HG03565 (cell line): ENCODE measurements at regions not wholly inside any gene's neighbourhood (a gene's known extent, or its start where the extent isn't known, plus 50 kb on each side); places are given as distances from the start of the nearest gene placed in this dataset.
"Not testable (repeated sequence)": the region's sequence is repeated elsewhere in the genome, so short reads cannot be mapped to it uniquely, and the experiment has no call there.

Experiments
- ATAC-seq: cut with Tn5 transposase; IDR thresholded peaks from one replicate; pipeline ENCODE4 v1.9.1; 2021; ENCODE audit warnings: mild to moderate bottlenecking, moderate library complexity; ENCODE audit not compliant: unreplicated experiment

DNA sequence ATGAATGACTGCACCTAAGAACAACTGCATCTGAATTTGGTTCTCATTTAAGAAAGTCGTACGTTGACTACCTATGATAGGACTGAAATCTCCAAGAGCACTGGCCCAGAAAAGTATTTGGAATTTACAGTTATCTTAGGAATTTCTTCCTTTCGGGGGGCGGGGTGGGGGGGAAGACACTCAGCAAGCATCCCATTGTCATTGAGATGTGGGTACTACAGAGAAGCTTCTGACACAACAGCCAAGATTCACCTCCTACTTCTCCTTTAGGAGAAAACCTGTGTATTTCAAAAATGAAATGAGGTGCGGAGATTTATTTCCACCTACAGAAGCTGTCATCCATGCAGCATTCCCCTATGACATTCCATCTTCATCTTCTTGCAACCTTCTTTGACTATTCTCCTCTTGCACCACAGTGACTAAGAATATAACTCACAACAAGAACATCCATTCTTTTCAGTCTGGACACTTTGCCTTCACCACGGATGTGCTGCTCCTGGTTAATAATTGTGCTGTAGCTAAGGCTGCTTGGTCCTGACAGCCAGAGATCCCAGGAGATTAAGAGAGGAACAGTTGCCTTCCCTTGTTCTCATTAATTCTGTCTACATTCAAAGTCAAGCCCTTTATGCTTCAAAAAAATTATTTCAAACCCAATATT is 98.4 kb upstream of the FRMD4A start:
- no peak for ATAC-seq

DNA sequence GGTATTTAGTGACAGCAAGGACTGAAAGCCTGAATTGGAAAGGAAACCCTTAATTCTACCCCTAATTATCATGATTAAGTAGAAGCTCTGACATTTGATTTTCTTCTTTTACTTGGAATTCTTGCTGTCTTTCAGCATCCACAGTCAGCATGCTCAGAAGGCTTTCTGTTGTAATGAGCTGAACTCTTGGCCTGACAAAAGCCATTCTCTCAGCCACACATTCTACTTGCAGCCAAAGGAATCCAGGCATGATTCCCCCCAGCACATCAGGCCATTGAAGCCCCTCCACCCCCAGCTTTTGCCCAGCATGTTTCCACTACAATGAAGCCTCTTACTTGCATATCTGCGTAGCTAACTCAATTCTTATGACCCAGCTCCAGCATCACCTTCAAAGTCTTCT is 94.3 kb upstream of the FRMD4A start:
- ATAC-seq = no peak

DNA sequence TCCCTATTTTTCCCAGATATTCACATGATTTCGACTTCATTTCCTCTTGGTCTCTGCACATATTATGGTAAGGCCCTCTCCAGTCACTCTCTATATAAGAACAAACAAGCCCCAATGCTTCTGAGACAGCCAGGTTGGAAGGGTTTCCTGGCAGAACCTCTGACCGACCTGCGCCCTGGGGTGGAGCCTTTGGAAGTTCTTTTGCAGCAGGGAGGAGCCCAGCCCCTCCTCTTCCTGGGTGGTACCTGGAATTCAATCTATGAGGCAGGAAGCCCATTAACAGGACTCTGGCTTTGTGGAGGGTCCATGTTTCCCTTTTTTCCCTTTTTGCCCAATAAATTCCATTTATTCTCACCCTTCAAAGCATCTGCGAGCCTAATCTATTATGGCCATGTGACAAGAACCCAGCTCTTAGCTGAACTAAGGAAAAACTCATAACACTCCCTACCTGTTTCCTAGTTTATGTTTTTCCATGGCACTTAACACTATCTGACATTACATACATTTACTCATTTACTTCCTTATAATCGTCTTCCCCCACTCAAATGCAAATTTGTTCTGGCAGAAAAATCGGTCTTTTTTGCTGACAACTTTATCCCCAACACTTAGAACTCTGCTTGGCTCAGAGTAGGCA is 92.5 kb upstream of the FRMD4A start:
- no peak for ATAC-seq

- ATAC-seq = no peak
Observed at GRCh38 chr10:14422431-14422830, 91.7 kb upstream of the FRMD4A start.

DNA sequence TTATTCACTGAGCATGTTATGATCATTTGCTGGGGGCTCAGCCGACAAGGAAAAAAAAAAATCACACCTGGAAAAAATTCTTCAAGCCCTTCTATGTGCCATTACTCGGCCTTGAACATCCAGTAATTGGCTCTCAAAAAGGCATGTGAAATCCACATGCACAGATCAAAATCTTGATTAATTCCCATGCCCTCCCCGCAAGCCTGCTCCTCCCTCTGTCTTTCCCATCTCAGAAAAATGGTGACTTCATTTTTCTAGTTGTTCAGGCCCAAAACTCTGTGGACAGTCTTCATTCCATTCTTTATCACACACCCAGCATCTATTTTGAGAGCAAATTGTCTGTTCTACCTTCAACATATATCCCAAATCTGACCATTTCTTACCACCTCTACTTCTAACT is 91.2 kb upstream of the FRMD4A start:
- ATAC-seq = no peak

- ATAC-seq = not testable (repeated sequence)
Observed at GRCh38 chr10:14417336-14417735, 86.6 kb upstream of the FRMD4A start.

GRCh38 chr10:14416308-14416700 is 85.6 kb upstream of the FRMD4A start:
- ATAC-seq = no peak

DNA sequence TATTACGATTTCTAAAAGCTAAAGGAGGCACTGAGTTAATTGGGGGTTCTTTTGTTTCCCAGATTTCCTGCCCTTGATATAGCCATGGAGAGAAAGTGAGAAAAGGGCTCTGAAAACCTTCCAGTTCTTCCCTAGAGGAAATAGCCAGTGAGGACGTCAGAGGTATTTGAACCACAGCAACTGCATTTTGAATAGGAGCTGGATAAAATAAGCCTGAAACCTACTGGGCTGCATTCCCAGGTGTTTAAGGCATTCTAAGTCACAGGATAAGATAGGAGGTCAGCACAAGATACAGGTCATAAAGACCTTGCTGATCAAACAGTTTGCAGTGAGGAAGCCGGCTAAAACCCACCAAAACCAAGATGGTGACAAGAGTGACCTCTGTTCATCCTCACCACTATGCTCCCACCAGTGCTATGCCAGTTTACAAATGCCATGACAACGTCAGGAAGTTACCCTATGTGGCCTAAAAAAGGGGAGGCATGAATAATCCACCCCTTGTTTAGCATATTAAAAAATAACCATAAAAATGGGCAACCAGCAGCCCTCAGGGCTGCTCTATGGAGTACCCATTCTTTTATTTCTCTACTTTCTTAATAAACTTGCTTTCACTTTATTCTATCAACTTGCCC is 85.1 kb upstream of the FRMD4A start:
- no peak for ATAC-seq

GRCh38 chr10:14414901-14415300 is 84.2 kb upstream of the FRMD4A start:
- ATAC-seq = no peak

DNA sequence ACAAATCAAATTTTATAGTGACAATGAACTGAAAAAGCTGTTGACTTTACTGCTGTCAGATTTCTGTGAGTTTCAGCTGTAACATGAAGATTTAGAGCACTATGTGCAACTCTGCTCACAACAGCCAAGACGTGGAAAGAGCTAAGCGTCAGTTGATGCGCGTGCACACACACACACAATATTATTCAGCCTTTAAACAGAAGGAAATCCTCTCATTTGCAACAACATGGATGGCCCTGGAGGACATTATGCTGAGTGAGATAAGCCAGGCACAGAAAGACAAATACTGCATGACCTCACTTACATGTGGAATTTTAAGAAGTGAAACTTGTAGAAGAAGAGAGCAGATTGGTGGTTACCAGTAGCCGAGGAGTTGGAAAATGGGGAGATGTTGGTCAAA is 82.8 kb upstream of the FRMD4A start:
- no peak for ATAC-seq

DNA sequence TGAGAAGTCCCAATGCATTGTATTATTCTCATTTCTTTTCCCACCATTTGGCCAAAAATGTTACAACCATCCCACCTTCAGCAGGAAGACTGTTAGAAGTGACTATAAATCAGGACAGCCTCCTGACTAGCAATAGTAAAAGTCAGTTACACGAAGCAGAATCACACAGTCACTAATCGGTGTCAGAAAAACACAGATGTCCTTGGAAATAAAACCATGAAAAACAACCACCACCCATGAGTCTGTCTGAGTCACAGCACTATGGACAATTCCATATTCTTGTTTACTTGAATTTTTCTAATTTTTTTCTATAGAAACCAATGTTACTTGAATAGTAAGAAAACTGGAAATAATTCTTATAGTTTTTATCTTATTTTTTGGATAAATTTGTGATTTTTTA is 81.9 kb upstream of the FRMD4A start:
- ATAC-seq = no peak

DNA sequence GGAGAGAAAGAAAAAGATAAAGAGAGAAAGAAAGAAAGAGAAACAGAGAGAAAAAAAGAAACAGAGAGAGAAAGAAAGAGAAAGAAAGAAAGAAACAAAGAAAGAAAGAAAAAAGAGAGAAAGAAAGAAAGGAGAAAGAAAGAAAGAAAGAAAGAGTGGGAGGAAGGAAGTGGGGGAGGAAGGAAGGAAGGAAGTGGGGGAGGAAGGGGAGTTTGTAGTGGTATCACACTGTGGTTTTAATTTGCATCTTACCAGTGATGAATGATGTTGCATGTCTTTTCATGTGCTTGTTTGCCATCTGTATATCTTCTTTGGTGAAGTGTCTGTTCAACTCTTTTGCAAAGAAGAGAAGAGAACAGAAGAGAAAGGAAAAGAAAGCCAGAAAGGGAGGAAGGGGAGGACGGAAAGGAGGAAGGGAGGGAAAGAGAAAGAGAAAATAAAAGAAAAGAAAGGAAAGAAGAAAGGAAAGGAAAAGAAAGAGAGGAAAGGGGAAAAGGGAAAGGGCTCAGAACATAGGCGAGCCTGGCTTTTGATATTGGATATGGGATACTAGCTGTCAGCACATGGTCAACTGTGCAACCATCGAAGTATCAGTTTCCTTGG is 79.2 kb upstream of the FRMD4A start:
- ATAC-seq = no peak

DNA sequence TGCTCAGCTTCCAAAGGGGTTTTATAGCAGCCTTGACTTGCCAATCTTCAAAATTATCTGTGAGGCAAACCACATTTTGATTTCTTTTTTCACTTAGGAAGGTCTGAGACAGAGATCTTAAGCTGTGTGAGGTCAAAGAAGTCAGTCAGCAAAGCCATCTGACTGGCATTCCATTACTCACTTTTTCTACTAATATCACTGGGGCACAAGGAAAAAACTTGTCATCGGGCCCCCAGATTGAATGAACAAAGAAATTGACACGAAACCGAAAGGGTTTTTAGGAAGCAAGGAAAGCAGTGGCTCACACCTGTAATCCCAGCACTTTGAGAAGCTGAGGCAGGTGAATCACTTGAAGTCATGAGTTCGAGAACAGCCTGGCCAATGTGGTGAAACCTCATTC is 78.5 kb upstream of the FRMD4A start:
- ATAC-seq = no peak

- ATAC-seq = no peak
Observed at GRCh38 chr10:14408139-14408538, 77.4 kb upstream of the FRMD4A start.

DNA sequence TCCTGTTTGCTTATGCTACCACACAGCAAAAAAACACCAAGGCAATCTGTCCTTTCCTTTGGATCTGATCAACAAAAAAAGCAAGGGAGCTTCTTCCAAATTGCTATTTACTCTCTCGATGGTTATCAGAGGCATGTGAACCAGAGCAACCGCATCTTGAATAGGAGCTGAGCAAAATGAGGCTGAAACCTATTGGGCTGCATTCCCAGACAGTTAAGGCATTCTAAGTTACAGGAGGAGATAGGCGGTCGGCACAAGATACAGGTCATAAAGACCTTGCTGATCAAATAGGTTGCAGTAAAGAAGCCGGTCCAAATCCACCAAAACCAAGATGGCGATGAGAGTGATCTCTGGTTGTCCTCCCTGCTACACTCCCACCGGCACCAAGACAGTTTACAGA is 76.8 kb upstream of the FRMD4A start:
- no peak for ATAC-seq

DNA sequence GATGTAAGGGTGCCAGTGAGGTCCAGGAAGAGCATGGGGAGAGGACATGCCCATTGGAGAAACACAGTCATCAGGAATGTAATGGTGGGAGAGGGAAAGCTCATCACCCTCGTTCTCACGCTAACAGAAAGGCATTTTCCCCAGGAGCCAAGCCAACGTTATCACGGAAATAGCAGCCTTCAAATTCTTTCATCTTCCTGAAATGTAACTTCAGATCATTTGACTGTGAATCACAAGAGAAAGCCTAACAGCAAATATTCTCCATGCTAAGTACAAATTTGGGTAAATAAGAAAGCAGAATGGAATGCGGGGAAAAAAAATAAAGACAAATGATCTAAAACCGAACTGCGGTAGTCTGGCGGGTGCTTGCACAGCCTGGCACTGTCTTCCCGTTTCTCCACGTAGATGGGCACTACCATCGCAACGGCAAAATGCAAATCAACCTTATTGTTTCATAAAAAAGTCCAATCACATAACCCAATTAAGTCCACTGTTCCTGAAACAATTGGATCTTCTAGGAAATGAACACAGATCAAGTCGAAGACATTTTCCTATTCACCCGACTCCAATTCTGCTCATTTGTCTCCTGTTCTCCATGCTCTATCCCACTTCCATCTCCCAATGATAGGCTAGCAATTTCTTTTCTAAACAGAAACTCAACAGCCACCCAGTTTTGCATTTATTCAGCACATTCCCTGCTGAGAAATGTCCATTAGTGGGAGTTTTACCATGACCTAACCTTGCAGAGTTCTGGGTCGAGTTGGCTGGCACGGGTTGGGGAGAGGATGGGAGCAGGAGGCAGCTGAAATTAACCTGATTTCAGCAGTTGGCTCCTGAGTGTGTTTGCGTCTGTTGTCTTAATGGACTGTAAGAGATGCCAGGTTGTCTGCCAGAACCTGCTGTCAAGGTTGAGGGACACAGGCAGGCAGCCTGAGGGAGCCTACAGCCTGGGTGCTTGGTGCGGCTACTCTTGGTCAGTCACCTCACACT is 74.6 kb upstream of the FRMD4A start:
- no peak for ATAC-seq

- no peak for ATAC-seq
Observed at GRCh38 chr10:14403881-14404623, 73.3 kb upstream of the FRMD4A start.

DNA sequence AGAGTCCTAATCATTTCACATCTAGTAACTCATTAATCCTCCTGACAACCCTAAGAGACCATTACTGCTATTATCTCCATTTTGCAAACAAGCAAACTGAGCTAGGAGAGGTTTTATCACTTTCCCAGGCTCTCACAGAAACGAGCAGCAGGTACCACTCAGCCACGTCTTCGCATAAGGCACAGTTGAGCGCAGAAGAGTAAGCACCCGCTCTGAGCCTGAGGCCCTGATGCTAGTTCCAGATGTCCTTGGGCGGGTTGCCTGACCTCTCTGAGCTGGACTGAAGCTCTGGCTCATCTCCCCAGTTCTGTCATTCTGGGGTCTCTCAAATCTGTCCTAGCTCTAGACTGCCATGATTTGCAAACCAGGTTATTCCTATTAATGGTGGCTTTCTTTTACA is 72.6 kb upstream of the FRMD4A start:
- no peak for ATAC-seq

GRCh38 chr10:14399641-14400040 is 68.9 kb upstream of the FRMD4A start:
- ATAC-seq = no peak

- ATAC-seq = no peak
Observed at GRCh38 chr10:14397066-14397465, 66.3 kb upstream of the FRMD4A start.
